Renal cortex interstitium (tissue), 11 donors: ENCODE measurements at regions not wholly inside any gene's neighbourhood (a gene's known extent, or its start where the extent isn't known, plus 50 kb on each side); places are given as distances from the start of the nearest gene placed in this dataset.
A peak's percentile ranks its signal among the peaks of the same experiment; 100 is the strongest.

Experiments
- DNase-seq, 11 donors: peaks; one replicate each; pipeline ENCODE4 v3.0.0-alpha.2; 2013; ENCODE audit warnings: low read depth in 9 of 11, low spot score in 4 of 11; ENCODE audit errors: extremely low read depth in 1 of 11

DNA sequence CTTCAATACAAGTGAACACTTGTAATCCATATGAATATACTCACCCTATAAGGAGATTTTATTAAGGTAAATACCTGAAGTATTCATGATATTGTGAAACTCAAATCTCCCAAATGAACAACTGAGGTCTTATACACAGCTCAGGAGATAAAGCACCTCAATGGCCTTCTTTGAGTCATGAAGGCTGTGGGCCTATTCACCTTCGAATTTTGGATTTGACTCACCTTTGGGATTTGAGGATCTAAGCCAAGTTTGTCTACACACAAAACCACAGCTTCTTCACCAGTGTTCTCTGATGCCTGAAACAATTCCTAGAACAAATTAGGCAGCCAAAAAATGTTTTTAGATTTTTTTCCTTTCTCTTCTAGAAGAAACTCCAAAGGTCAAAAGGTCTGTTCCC lies 194.1 kb downstream of the NUAK1 start:
- no peak for DNase-seq

DNA sequence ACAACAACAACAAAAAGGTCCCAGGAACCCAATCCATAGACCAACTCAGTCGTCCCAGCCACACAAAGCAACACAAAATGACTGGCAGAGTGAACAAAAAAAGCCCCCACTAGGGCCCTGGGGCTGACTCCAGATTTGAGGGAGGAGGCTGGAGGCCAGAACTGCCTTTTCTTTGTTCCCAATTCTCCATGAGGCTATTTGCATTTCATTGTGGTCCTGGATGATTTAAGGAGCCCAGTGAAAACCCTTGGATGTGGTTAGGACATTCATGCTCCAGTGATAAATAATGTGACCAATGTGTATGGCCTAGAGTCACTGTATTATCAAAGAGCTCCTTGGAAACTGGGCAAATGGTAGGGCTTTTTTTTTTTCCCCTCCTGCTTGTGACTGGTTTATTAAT lies 192.9 kb downstream of the NUAK1 start:
- DNase-seq = peak in 5 of 11 donors; percentile 26 to 42 (median 33)

DNA sequence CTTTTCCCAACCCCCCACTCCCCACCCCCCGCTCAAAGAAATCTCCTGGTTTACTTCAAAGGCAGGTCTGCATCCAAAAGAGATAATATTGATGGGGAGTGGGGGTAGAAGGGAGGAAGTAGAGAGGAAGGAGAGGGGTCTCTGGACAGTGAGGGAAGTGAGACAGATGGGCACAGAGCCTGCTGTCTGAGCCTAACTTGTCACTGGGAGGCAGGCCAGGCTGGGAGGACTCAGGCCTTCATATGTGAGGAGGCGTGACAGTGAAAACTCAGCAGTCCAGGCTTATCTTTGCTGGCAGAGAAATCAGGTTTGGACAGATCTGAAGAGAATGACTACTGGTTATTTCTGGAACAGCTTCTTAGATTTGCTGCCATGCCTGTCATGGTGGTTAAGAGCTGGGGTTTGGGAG lies 192.3 kb downstream of the NUAK1 start:
- DNase-seq = no peak

DNA sequence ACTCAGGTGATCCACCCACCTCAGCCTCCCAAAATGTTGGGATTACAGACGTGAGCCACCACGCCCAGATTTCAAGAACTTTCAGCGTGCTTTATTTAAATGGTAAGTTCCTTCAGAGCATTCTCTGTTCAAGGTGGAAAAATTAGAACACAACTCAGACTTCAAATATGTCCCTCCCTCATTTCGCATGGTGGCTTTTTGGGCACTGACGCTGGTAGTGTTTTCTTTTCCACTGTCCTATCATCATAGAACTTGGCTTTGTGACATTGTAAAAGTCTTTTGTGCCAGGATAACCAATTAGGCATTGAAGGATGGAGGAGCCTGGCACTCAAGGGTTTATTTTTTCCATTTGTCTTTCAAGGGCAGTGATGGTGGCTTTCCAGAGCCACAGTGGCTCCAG lies 190.8 kb downstream of the NUAK1 start:
- DNase-seq = no peak

DNA sequence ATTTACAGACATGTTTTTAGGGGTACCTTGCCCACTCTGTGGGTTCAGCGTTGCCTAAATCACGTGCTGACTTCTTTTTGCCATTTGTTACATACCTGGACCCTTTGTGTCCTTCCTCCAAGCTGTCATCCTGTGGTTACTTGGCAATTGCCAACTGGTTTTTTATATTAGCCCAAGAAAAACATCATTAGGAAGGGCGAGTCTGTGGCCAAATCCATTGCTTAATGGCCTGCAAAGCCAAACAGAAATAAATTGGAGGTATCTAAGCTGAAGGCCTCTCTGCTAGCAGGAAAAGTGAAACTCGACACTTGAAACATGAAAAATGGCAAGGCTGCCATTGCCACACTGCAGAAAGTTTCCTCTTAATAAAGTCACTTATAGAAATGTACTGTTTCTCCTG lies 190.4 kb downstream of the NUAK1 start:
- DNase-seq = no peak

DNA sequence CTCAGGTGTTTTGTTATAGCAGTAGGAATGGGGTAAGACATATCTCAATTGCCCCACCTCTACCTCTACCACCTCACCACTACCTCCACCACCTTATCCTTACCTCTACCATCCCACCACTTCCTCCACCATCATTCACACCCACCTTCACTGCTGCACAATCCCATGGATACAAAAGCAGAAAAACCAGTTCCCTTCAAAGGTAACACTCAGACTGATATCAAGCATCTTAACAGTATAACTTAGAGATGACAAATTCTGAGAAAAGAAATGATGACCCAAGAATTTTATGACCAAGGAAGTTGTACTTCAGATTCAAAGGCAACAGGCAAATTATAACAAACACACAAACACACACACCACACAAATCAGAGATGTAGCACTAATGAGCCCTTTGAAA lies 189.4 kb downstream of the NUAK1 start:
- no peak for DNase-seq

DNA sequence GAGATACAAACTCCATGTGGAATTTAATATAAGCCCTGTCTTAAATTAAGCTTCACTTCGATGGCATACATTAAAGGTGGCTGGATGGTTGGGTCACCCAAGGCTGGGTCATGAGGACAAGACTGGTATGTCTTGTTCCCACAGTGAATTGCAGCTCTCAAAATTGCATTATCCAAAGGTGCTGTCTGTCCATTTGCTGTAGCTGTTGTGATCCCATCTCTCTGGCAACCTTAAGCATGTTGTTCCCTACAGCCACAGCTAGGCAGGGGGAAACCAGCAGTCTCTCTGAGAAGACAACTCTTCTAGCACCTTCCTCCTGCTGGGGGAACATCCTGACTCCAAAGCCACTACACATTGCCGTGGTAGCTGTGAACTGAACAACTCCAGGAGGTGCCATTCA lies 187.0 kb downstream of the NUAK1 start:
- no peak for DNase-seq

DNA sequence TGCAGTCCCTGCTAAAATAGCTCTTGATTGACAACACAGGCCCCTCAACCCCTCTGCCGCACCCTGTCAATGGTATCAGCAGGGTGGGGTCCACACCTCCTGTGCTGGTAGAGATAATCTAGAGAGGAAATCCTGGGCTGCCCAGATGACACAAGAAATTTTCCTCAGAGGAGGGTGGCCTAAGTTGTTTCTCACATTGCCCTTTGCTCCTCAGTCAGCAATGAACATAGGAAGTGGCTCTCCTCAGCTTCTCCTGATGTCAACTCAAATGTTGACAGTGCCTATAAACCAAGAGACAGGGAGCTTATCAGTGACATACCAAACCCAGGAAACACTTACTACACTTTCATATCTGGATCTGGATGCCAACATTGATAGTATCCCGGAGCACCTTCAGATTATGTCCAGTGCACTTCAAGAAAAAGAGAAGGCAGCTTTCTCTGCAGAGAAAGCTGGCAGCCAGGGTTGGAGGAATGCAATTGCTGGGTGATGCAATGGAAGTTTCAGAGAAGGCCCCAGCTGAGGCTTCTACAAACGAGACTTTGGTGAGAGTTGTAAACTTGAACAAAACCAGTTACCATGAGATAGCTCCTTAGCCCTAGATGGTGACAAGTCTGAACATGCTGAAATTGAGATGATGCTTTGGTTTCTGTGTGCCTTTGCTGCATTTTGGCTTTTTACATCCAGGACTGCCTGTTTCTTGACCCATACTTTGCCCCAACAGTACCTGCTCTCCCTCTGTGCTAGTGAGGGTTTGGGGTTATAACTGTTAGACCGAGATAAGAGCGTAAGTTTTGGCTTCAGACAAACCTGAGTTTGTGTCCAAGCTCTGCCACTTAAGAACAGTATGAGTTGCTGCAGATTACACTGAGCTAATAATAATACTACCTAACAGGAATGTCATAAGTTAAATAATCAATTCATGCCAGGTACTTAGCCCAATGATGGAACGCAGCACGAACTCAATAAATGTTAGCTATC lies 183.5 kb downstream of the NUAK1 start:
- no peak for DNase-seq

DNA sequence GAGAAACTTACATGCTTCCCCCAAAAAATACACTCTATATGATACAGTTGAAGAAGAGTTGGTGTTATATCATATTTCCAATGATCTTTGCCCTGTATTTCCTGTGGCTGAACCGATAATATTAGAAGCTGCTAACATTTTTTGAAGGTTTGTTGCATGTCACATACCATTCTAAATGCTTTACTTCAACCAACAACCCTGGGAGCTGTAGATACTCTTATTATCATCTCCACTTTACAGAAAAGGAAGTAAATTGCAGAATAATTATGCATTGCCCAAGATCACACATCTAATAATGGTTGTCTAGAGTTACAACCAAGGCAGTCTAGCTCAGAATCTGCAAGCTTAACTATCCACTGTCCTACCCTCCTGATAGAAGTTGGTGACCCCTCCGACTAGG lies 182.8 kb downstream of the NUAK1 start:
- no peak for DNase-seq

DNA sequence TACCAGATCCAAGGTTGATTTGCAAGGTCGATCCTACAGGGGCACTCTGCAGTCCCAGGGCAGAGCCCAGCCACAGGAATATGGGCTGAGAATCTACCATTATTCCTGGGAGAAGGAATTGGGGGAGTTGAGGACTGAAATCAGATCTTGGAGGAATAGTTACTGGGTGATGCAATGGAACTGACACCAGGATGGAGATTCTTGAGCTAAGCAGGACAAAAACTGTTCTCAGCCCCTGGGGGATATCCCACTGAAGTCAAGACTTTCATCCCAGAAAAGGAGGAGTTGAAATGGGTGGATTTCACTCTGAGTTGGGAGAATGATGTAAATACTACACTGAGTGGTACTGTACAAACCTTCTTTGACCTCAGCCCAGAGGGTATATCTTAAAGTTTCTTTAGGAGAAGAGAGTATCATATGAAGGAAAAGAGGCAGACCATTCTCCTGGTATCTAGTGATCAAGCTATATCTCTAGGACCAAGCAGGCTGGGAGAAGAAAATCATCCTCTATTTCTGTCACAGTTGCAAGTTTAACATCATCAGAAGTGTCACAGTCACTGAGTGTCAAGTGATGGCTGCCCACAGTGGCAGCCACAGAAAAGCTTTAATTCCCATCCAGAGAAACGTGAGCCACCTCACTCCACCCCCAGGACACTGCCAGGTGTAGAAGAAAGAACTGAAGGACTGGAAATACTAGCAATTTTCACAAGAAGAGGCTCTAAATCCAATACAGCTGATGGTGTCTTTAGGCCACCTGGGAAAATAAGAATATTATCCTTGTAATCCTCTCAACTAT lies 181.9 kb downstream of the NUAK1 start:
- no peak for DNase-seq

DNA sequence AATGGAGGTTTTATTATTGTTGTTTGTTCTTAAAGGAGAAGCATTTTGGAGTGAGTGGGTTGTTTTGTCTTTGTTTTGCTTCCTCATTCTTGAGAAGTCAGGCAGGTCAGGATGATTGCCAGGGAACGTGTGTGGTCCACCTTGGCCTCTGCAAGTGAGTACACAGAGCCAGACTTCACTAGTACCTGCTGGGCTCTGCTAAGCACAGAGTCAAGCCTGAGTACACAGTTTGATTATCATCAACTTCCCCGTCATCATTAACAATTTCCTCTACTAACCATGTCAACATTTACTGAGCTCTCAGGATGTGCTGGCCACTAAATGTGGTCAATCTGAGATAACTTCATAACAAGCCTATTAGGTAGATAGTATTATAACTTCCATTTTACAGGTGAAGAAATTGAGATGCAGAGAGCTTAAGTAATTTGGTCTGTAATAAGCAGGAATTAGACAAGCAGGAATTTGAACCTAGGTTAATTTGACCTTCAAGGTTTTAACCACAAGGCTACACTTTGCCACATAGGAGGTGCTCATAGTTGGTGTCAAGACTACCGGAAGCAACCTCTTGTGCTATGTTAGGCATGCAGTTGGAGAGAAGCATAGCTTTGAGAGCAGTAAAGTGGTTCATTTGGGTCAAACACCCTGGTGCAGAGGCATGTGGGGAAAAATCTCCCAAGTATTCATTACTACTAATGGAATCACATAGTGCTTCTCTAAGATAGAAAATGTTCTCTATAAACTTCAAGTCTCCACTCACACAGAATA lies 178.3 kb downstream of the NUAK1 start:
- DNase-seq = peak in 2 of 11 donors; percentile 22 to 27

DNA sequence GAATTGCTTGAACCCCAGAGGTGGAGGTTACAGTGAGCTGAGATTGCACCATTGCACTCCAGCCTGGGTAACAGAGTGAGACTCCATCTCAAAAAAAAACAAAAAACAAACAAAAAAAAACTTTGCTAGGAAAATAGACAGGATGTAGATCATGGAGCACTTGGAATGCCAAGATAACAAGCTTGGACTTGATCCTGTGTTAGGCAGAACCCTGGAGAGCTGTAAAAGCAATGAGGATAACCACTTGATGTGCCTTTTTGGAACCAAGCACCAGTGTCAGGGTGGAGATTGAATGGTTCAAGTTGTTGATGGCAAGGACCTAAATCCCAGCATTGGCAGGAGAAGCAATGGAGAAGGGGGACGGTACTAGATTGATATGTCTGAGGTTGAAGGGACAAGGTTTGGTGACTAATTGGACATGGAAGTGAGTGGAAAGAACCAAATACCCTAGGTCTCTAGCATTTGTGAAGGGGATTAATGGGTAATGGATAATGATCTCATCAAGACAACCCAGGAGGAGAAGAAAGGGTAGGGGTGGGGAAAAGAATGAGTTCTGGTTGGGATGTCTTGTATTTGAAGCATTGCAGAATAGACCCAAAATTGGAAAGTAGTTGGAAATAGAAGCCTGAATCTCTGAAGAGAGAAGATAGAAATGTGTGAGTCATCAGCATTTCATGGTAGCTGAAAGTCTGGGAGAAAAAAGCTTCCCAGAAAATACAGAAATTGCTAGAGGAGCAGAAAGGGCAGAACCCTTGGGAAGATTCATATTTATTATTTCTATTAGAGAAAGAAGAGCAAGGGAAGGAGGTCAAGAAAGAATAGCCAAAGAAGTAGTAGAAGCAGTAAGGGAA lies 176.7 kb downstream of the NUAK1 start:
- DNase-seq = no peak

DNA sequence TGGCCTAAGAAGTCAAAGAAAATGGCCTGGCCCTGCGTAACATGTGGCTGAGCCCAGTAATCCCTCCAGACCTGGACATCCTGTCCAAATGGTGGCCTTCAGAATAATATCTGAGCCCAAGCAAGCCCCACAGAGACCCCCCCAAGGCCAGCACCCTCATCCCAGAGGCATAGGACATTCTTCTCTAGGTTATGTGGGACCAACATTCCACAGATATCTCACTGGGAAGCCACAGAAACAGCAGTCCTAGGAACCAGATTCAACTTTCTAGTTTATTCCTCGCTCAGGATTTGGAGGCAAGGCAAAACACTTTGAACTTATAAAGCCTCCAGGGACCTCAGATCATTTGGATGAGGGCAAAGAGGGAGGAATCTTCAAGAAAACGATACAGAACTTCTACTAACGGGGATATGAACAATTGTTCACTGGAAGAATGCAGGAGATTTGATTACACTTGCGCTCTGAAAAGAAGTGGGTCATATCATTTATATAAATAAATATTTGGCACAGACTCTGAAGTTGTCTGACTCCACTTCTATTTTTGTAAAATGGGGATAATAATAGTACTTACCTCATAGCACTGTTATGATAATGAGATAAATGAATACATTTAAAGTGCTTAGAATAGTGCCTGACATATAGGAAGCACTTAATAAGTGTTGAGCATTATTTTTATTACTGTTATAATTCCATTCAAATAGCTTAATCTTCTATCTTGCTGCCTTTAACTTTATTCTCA lies 171.5 kb downstream of the NUAK1 start:
- no peak for DNase-seq

DNA sequence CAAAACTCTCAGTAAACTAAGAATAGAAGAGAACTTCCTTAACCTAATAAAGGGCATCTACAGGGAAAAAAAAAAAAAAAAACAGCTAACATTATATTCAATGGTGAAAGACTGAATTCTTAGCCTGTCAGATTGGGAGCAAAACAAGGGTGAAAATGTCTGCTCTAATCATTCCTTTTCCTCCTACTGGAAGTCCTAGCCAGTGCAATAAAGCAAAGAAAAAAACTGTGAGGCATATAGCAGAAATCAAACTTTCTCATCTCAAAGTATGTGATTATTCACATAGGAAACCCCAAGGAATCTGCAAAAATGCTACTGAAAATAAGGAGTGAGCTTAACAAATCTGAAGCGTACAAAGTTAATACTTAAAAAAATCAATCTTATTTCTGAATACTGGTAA lies 170.7 kb downstream of the NUAK1 start:
- no peak for DNase-seq

DNA sequence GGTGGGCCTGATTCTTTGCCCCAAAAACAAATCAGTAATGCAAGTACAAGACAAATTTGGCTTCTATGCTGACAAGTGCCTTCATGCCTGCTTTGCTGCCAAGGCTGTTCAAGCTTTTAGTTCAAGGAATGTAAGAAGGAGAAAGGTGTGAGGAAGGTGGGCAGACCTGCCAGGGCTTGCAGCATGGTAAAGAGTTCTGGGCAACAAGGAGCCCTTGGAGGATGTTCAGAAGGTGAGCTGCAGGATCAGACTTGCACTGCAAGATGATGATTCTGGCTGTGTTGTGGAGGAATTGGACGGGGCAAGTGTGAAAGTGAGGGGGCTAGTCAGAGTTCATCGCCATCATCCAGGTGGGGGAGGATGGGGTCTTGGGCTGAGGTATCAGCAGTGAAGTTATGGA lies 167.9 kb downstream of the NUAK1 start:
- DNase-seq = no peak

DNA sequence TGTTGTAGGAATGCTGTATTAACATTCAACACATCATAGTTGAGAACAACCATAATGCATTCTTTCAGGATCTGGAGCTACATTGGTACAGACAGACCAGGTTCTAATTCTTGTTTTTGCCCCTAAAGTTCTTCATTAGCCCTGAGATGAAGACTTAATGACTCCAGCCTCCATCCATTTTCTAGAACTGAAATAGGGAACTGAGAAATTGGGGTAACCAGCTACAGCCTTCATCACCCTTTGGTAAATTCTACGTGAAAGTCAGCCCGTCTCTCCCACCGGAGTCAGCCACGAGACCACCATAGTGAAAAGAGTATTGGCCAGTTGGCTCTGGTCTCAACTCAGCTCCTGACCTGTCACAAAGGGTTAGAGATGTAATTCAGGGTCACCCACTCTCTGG lies 164.0 kb downstream of the NUAK1 start:
- DNase-seq = no peak

DNA sequence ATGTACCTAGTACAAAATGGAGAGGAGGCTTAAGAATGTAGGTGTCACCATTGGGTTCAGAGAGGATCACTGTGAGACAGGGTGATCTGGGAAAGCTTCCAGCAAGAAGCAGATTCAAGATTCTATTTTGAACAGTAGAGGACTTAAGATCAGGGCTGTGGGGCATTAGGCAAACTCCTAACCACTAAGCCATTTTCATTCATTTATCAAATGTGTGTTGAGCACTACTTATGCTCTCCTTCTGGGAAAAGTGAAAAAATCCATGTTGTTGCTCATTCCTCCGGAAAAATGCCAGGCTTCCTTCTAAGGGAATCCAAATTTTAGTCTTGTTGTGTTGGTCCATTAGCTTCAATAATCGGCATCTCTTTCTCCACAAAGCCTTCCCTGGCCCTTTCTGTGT lies 163.4 kb downstream of the NUAK1 start:
- DNase-seq = no peak

DNA sequence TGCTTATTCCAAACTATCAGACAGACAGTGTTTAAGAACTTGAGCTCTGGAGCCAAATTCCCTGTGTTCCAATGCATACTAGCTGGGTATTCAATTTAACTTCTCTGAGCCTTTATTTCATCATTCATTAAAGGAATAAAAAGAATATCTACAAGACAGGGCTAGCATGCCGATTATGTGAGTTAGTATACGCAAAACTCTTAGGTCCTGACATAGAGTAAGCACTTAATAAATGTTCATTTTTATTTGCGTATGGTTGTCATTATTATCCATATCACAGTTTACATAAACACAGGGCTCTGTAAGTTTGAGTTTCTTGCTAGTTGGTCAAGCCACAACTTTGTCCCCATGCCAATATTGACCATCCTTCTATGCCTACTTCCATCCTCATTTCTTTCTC lies 161.5 kb downstream of the NUAK1 start:
- DNase-seq = no peak
